ENCODE measurements at regions not wholly inside any gene's neighbourhood (a gene's known extent, or its start where the extent isn't known, plus 50 kb on each side); places are given as distances from the start of the nearest gene placed in this dataset.

GRCh38 chr6:884570-884969, 191.6 kb upstream of the EXOC2 start:
- Histone ChIP-seq H3K4me2 (ENCODE audit: low read length) (no peak overlapping the region), H3K79me2 (ENCODE audit: low read length) (no peaks in the 10 kb centered on the region), H3K27ac (ENCODE audit: low read length) (no peak overlapping the region), H3K36me3 (replicated peaks; ENCODE audit: low read depth, low read length) (no peaks in the 10 kb centered on the region), H3K4me3 (ENCODE audit: low read length) (no peak overlapping the region), H3K4me1 (ENCODE audit: low read length) (no peaks in the 10 kb centered on the region), H4K20me1 (ENCODE audit: insufficient read depth, low read length) (no peaks in the 10 kb centered on the region), H3K9ac (ENCODE audit: low read length) (no peak overlapping the region), H3K27me3 (ENCODE audit: low read depth, low read length) (peaks cover 3% of the 10 kb centered on the region; the same call in 1 of the 2 replicates), H3K9me3 (ENCODE audit: insufficient read depth, low read length) (no peaks in the 10 kb centered on the region), H2AFZ (ENCODE audit: low read depth, low read length) (no peak overlapping the region)
- no peak for TF ChIP-seq CTCF (IDR thresholded peaks at IDR 0.05; ENCODE audit: low read depth, low read length)
- TF ChIP-seq EZH2phosphoT487 (IDR thresholded peaks at IDR 0.05; ENCODE audit: low read depth), result no peak

- H3K4me2 ChIP-seq (ENCODE audit: low read length), result no peak overlapping the region
- H3K27me3 ChIP-seq (ENCODE audit: low read depth, low read length), result peaks cover 7% of the 10 kb centered on the region; the same call in 1 of the 2 replicates
- no peak overlapping the region for H2AFZ ChIP-seq (ENCODE audit: low read depth, low read length)
- H3K4me1 ChIP-seq (ENCODE audit: low read length), result no peaks in the 10 kb centered on the region
- no peaks in the 10 kb centered on the region for H3K9me3 ChIP-seq (ENCODE audit: insufficient read depth, low read length)
- no peaks in the 10 kb centered on the region for H3K79me2 ChIP-seq (ENCODE audit: low read length)
- no peak overlapping the region for H3K4me3 ChIP-seq (ENCODE audit: low read length)
- H3K36me3 ChIP-seq (replicated peaks; ENCODE audit: low read depth, low read length), result no peaks in the 10 kb centered on the region
- H3K27ac ChIP-seq (ENCODE audit: low read length), result no peak overlapping the region
- TF ChIP-seq EZH2phosphoT487 (IDR thresholded peaks at IDR 0.05; ENCODE audit: low read depth) (no peak), CTCF (IDR thresholded peaks at IDR 0.05; ENCODE audit: low read depth, low read length) (no peak)
- no peak overlapping the region for H3K9ac ChIP-seq (ENCODE audit: low read length)
- H4K20me1 ChIP-seq (ENCODE audit: insufficient read depth, low read length), result no peaks in the 10 kb centered on the region
Observed at GRCh38 chr6:882084-882598, 189.2 kb upstream of the EXOC2 start.

- Histone ChIP-seq H2AFZ (ENCODE audit: low read depth, low read length) (no peak overlapping the region), H3K27ac (ENCODE audit: low read length) (no peak overlapping the region), H3K79me2 (ENCODE audit: low read length) (no peaks in the 10 kb centered on the region), H3K4me3 (ENCODE audit: low read length) (no peak overlapping the region), H3K4me2 (ENCODE audit: low read length) (no peak overlapping the region), H3K9ac (ENCODE audit: low read length) (no peak overlapping the region), H4K20me1 (ENCODE audit: insufficient read depth, low read length) (no peaks in the 10 kb centered on the region), H3K4me1 (ENCODE audit: low read length) (no peaks in the 10 kb centered on the region), H3K36me3 (replicated peaks; ENCODE audit: low read depth, low read length) (no peaks in the 10 kb centered on the region), H3K9me3 (ENCODE audit: insufficient read depth, low read length) (no peaks in the 10 kb centered on the region), H3K27me3 (ENCODE audit: low read depth, low read length) (peaks cover 6% of the 10 kb centered on the region; the same call in 1 of the 2 replicates)
- TF ChIP-seq CTCF (IDR thresholded peaks at IDR 0.05; ENCODE audit: low read depth, low read length), result no peak
- TF ChIP-seq EZH2phosphoT487 (IDR thresholded peaks at IDR 0.05; ENCODE audit: low read depth), result no peak
Observed at GRCh38 chr6:878179-878578, 185.2 kb upstream of the EXOC2 start.

- H3K27me3 ChIP-seq (ENCODE audit: low read depth, low read length), result 0 out of 2 replicates have a peak, but pooled peaks cover 4% of the 10 kb centered on the region
- no peak overlapping the region for H3K4me2 ChIP-seq (ENCODE audit: low read length)
- H3K27ac ChIP-seq (ENCODE audit: low read length), result no peak overlapping the region
Observed at GRCh38 chr6:875012-875411, 182.1 kb upstream of the EXOC2 start.

More at GRCh38 chr6:875012-875411, 182.1 kb upstream of the EXOC2 start:
- H2AFZ ChIP-seq (ENCODE audit: low read depth, low read length), result no peak overlapping the region
- no peaks in the 10 kb centered on the region for H3K4me1 ChIP-seq (ENCODE audit: low read length)
- H3K9ac ChIP-seq (ENCODE audit: low read length), result no peak overlapping the region
- no peaks in the 10 kb centered on the region for H3K79me2 ChIP-seq (ENCODE audit: low read length)
- H4K20me1 ChIP-seq (ENCODE audit: insufficient read depth, low read length), result no peaks in the 10 kb centered on the region
- H3K9me3 ChIP-seq (ENCODE audit: insufficient read depth, low read length), result no peaks in the 10 kb centered on the region
- H3K4me3 ChIP-seq (ENCODE audit: low read length), result no peak overlapping the region
- TF ChIP-seq CTCF (IDR thresholded peaks at IDR 0.05; ENCODE audit: low read depth, low read length), result no peak
- H3K36me3 ChIP-seq (replicated peaks; ENCODE audit: low read depth, low read length), result no peaks in the 10 kb centered on the region
